ENCODE measurements at regions not wholly inside any gene's neighbourhood (a gene's known extent, or its start where the extent isn't known, plus 50 kb on each side); places are given as distances from the start of the nearest gene placed in this dataset.

GRCh38 chr18:39835303-39836030, 2119.6 kb upstream of the PIK3C3 start:
- H3K27ac ChIP-seq (replicated peaks; ENCODE audit: low read length) = no peak overlapping the region
- no peak overlapping the region for H3K23ac ChIP-seq (ENCODE audit: low read depth, low read length, poor library complexity)
- no peaks in the 10 kb centered on the region for H3K27me3 ChIP-seq (ENCODE audit: control insufficient read depth in 3 of 3, insufficient read depth in 3 of 3, low read depth in 1 of 3, low read length in 3 of 3)
- H3K9ac ChIP-seq (ENCODE audit: low read depth, low read length, poor library complexity) = no peak overlapping the region
- no peak overlapping the region for H2BK120ac ChIP-seq (ENCODE audit: low read depth, low read length)
- H2AFZ ChIP-seq (ENCODE audit: low read length) = no peak overlapping the region
- H3K4ac ChIP-seq (ENCODE audit: low read length) = no peak overlapping the region
- H3K36me3 ChIP-seq (replicated peaks in 1 of 2; ENCODE audit: control insufficient read depth in 2 of 2, insufficient read depth in 2 of 2, low read length in 2 of 2) = no peaks in the 10 kb centered on the region
- H3K4me3 ChIP-seq (ENCODE audit: low read length in 2 of 2) = no peak overlapping the region
- H2BK12ac ChIP-seq (ENCODE audit: low read length) = no peak overlapping the region
- no peak overlapping the region for H2BK15ac ChIP-seq (ENCODE audit: low read length)
- H3K18ac ChIP-seq (ENCODE audit: low read length) = no peak overlapping the region
- DNase-seq (ENCODE audit: low spot score) = no peak
- H3K4me2 ChIP-seq (ENCODE audit: insufficient read depth, low read length, poor library complexity, severe bottlenecking) = no peak overlapping the region
- H3K79me1 ChIP-seq (ENCODE audit: low read depth, low read length) = no peaks in the 10 kb centered on the region
- no peak overlapping the region for H3K14ac ChIP-seq (ENCODE audit: low read length)
- peaks cover 0 to 8% of the 10 kb centered on the region in 2 donors for H3K4me1 ChIP-seq (ENCODE audit: control insufficient read depth in 2 of 2, insufficient read depth in 1 of 2, low read depth in 1 of 2, low read length in 2 of 2)
- no peak overlapping the region for H2BK5ac ChIP-seq (ENCODE audit: low read length)
- H2AK5ac ChIP-seq (ENCODE audit: low read depth, low read length) = no peak overlapping the region
- no peak overlapping the region for H4K8ac ChIP-seq (ENCODE audit: low read depth, low read length)
- WGBS, 2 donors (ENCODE audit: extremely low coverage in 2 of 2, insufficient read length in 2 of 2, insufficient replicate concordance in 1 of 2) = 100% methylated on average over 1 of the region's 4 CpGs; no CpG with 5 or more reads in 1 of the 2 donors
- no peak overlapping the region for H4K91ac ChIP-seq (ENCODE audit: low read depth, low read length, poor library complexity)
- H3K9me3 ChIP-seq (replicated peaks in 1 of 2; ENCODE audit: control insufficient read depth in 2 of 2, insufficient read depth in 1 of 2, low read depth in 1 of 2, low read length in 2 of 2) = no peaks in the 10 kb centered on the region

DNA sequence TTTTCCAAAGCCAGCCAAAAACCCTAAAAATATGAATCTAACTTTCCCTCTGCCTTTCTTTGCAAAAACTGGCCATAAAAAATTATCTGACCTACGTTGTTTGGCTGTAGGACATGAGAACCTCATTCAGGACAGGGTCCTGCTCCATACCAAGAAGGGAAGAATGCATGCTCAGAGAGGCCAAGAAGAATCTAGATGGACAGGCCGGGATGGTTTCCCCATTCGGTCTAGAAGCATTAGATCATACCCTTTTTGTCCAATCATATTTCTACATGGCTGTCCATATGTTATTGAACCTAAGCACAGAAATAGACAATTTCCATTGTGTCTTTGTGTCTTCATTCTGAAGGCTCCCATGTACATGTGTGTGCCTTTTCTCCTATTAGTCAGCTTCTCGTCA, 2120.4 kb upstream of the PIK3C3 start:
- no CpG with 5 or more reads among the region's 4 CpGs for WGBS, 2 donors (ENCODE audit: extremely low coverage in 2 of 2, insufficient read length in 2 of 2, insufficient replicate concordance in 1 of 2)
- H2BK15ac ChIP-seq (ENCODE audit: low read length) = no peak overlapping the region
- H2AFZ ChIP-seq (ENCODE audit: low read length) = no peak overlapping the region

DNA sequence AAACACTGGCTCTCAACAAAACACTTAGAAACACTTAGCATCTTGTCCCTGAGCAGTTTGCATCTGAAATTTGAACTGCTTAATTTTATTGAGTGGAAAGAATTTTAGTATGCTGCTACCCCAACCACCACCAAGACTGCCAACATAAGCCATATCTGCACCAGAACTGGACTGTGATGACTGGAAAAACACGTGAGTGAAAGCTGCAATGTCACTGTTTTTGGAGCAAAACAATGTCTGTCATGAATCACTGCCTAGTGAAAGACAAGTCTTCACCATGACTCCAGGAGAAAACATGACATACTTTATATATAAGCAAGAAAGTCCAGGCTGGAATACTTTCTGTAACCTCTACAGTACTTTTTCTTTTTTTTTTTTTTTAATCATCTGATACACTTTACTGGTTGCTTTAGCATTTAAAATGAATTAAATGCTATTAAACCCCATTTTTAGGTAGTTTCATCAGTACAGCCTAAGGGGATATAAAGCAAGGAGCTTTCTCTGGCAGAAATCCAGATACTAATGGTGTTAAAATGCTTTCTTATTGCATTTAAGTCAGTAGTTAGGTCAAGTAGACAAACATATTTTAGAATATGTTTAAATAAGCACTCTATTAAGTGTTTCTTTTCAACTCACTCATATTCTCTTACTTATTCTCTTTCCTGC, 2129.4 kb upstream of the PIK3C3 start:
- no peak overlapping the region for H4K91ac ChIP-seq (ENCODE audit: low read depth, low read length, poor library complexity)
- no peaks in the 10 kb centered on the region for H3K27me3 ChIP-seq (ENCODE audit: control insufficient read depth in 3 of 3, insufficient read depth in 3 of 3, low read depth in 1 of 3, low read length in 3 of 3)
- no peak overlapping the region for H2BK12ac ChIP-seq (ENCODE audit: low read length)
- H3K23ac ChIP-seq (ENCODE audit: low read depth, low read length, poor library complexity) = no peak overlapping the region
- H2BK15ac ChIP-seq (ENCODE audit: low read length) = no peak overlapping the region
- H3K27ac ChIP-seq (replicated peaks; ENCODE audit: low read length) = no peak overlapping the region
- H3K4me3 ChIP-seq (ENCODE audit: low read length in 2 of 2) = no peak overlapping the region
- peak overlapping the region; percentile 47 for H2AFZ ChIP-seq (ENCODE audit: low read length)
- no peak overlapping the region for H3K9ac ChIP-seq (ENCODE audit: low read depth, low read length, poor library complexity)
- no peak overlapping the region for H2AK5ac ChIP-seq (ENCODE audit: low read depth, low read length)
- no peak overlapping the region for H3K4ac ChIP-seq (ENCODE audit: low read length)
- no peaks in the 10 kb centered on the region for H3K36me3 ChIP-seq (replicated peaks in 1 of 2; ENCODE audit: control insufficient read depth in 2 of 2, insufficient read depth in 2 of 2, low read length in 2 of 2)
- no peaks in the 10 kb centered on the region for H3K79me1 ChIP-seq (ENCODE audit: low read depth, low read length)
- H2BK120ac ChIP-seq (ENCODE audit: low read depth, low read length) = no peak overlapping the region
- DNase-seq (ENCODE audit: low spot score) = no peak
- no peak overlapping the region for H3K18ac ChIP-seq (ENCODE audit: low read length)
- H3K9me3 ChIP-seq (replicated peaks in 1 of 2; ENCODE audit: control insufficient read depth in 2 of 2, insufficient read depth in 1 of 2, low read depth in 1 of 2, low read length in 2 of 2) = peaks cover 0 to 2% of the 10 kb centered on the region in 2 donors
- no peak overlapping the region for H3K4me2 ChIP-seq (ENCODE audit: insufficient read depth, low read length, poor library complexity, severe bottlenecking)
- no CpG with 5 or more reads among the region's 1 CpG for WGBS, 2 donors (ENCODE audit: extremely low coverage in 2 of 2, insufficient read length in 2 of 2, insufficient replicate concordance in 1 of 2)
- H3K14ac ChIP-seq (ENCODE audit: low read length) = no peak overlapping the region
- peaks cover 0 to 2% of the 10 kb centered on the region in 2 donors for H3K4me1 ChIP-seq (ENCODE audit: control insufficient read depth in 2 of 2, insufficient read depth in 1 of 2, low read depth in 1 of 2, low read length in 2 of 2)
- H4K8ac ChIP-seq (ENCODE audit: low read depth, low read length) = no peak overlapping the region
- no peak overlapping the region for H2BK5ac ChIP-seq (ENCODE audit: low read length)

More for the DNA sequence above, 2120.4 kb upstream of the PIK3C3 start:
- no peak overlapping the region for H3K27ac ChIP-seq (replicated peaks; ENCODE audit: low read length)
- no peak overlapping the region for H4K91ac ChIP-seq (ENCODE audit: low read depth, low read length, poor library complexity)
- no peak overlapping the region for H4K8ac ChIP-seq (ENCODE audit: low read depth, low read length)
- no peak overlapping the region for H3K23ac ChIP-seq (ENCODE audit: low read depth, low read length, poor library complexity)
- no peak overlapping the region for H3K9ac ChIP-seq (ENCODE audit: low read depth, low read length, poor library complexity)
- no peak overlapping the region for H3K4ac ChIP-seq (ENCODE audit: low read length)
- H3K18ac ChIP-seq (ENCODE audit: low read length) = no peak overlapping the region
- no peak overlapping the region for H2BK120ac ChIP-seq (ENCODE audit: low read depth, low read length)
- no peak for DNase-seq (ENCODE audit: low spot score)
- no peaks in the 10 kb centered on the region for H3K27me3 ChIP-seq (ENCODE audit: control insufficient read depth in 3 of 3, insufficient read depth in 3 of 3, low read depth in 1 of 3, low read length in 3 of 3)
- H3K4me1 ChIP-seq (ENCODE audit: control insufficient read depth in 2 of 2, insufficient read depth in 1 of 2, low read depth in 1 of 2, low read length in 2 of 2) = peaks cover 0 to under 1% of the 10 kb centered on the region in 2 donors
- no peak overlapping the region for H2AK5ac ChIP-seq (ENCODE audit: low read depth, low read length)
- no peak overlapping the region for H3K4me3 ChIP-seq (ENCODE audit: low read length in 2 of 2)
- H3K36me3 ChIP-seq (replicated peaks in 1 of 2; ENCODE audit: control insufficient read depth in 2 of 2, insufficient read depth in 2 of 2, low read length in 2 of 2) = no peaks in the 10 kb centered on the region
- no peak overlapping the region for H3K4me2 ChIP-seq (ENCODE audit: insufficient read depth, low read length, poor library complexity, severe bottlenecking)
- no peaks in the 10 kb centered on the region for H3K79me1 ChIP-seq (ENCODE audit: low read depth, low read length)
- no peaks in the 10 kb centered on the region for H3K9me3 ChIP-seq (replicated peaks in 1 of 2; ENCODE audit: control insufficient read depth in 2 of 2, insufficient read depth in 1 of 2, low read depth in 1 of 2, low read length in 2 of 2)
- no peak overlapping the region for H3K14ac ChIP-seq (ENCODE audit: low read length)
- H2BK5ac ChIP-seq (ENCODE audit: low read length) = no peak overlapping the region
- no peak overlapping the region for H2BK12ac ChIP-seq (ENCODE audit: low read length)

- DNase-seq (ENCODE audit: low spot score) = no peak
- Histone ChIP-seq H2BK12ac (ENCODE audit: low read length) (no peak overlapping the region), H3K4ac (ENCODE audit: low read length) (no peak overlapping the region), H3K14ac (ENCODE audit: low read length) (no peak overlapping the region), H3K27me3 (ENCODE audit: control insufficient read depth in 3 of 3, insufficient read depth in 3 of 3, low read depth in 1 of 3, low read length in 3 of 3) (no peaks in the 10 kb centered on the region), H4K91ac (ENCODE audit: low read depth, low read length, poor library complexity) (no peak overlapping the region), H3K4me1 (ENCODE audit: control insufficient read depth in 2 of 2, insufficient read depth in 1 of 2, low read depth in 1 of 2, low read length in 2 of 2) (no peaks in the 10 kb centered on the region), H3K27ac (replicated peaks; ENCODE audit: low read length) (no peak overlapping the region), H2AK5ac (ENCODE audit: low read depth, low read length) (no peak overlapping the region), H2BK5ac (ENCODE audit: low read length) (no peak overlapping the region), H3K36me3 (replicated peaks in 1 of 2; ENCODE audit: control insufficient read depth in 2 of 2, insufficient read depth in 2 of 2, low read length in 2 of 2) (no peaks in the 10 kb centered on the region), H3K4me2 (ENCODE audit: insufficient read depth, low read length, poor library complexity, severe bottlenecking) (no peak overlapping the region), H3K79me1 (ENCODE audit: low read depth, low read length) (no peaks in the 10 kb centered on the region), H2AFZ (ENCODE audit: low read length) (no peak overlapping the region), H2BK15ac (ENCODE audit: low read length) (no peak overlapping the region), H3K9ac (ENCODE audit: low read depth, low read length, poor library complexity) (no peak overlapping the region), H2BK120ac (ENCODE audit: low read depth, low read length) (no peak overlapping the region), H3K4me3 (ENCODE audit: low read length in 2 of 2) (no peak overlapping the region), H4K8ac (ENCODE audit: low read depth, low read length) (no peak overlapping the region), H3K9me3 (replicated peaks in 1 of 2; ENCODE audit: control insufficient read depth in 2 of 2, insufficient read depth in 1 of 2, low read depth in 1 of 2, low read length in 2 of 2) (peaks cover 5 to 11% of the 10 kb centered on the region in 2 donors), H3K23ac (ENCODE audit: low read depth, low read length, poor library complexity) (no peak overlapping the region), H3K18ac (ENCODE audit: low read length) (no peak overlapping the region)
- WGBS, 2 donors (ENCODE audit: extremely low coverage in 2 of 2, insufficient read length in 2 of 2, insufficient replicate concordance in 1 of 2) = no CpG with 5 or more reads among the region's 3 CpGs
Observed at GRCh38 chr18:39806525-39806924, 2148.5 kb upstream of the PIK3C3 start.

Data from neuronal stem cell (in vitro differentiated cells).